ENCODE measurements at regions not wholly inside any gene's neighbourhood (a gene's known extent, or its start where the extent isn't known, plus 50 kb on each side); places are given as distances from the start of the nearest gene placed in this dataset.

GRCh38 chr18:29879763-29880162 lies 1162.8 kb downstream of the DSC3 start:
- TF ChIP-seq CTCF (IDR thresholded peaks at IDR 0.05) (no peak), POLR2A (IDR thresholded peaks at IDR 0.05) (no peak)

Measured in uterus (tissue), 2 donors.